T-helper 2 cell treated with Interferon-gamma antibody and Interleukin-4, amounts not matched to agents 5 μg/mL and 100 μg/mL, for 36 hours (primary cell): ENCODE measurements at regions not wholly inside any gene's neighbourhood (a gene's known extent, or its start where the extent isn't known, plus 50 kb on each side); places are given as distances from the start of the nearest gene placed in this dataset.
"Not testable (repeated sequence)": the region's sequence is repeated elsewhere in the genome, so short reads cannot be mapped to it uniquely, and the experiment has no call there.

ENCODE experiments used
- DNase-seq: peaks from one replicate; pipeline ENCODE4 v3.0.0; 2021; ENCODE audit warnings: low spot score
- H3K27ac Mint-ChIP-seq: one replicate; pipeline ENCODE4 v1.8.0; 2021; ENCODE audit warnings: mild to moderate bottlenecking, mixed read lengths
- H3K27me3 Mint-ChIP-seq: one replicate; pipeline ENCODE4 v1.8.0; 2021; ENCODE audit warnings: low read depth, mixed read lengths
- H3K36me3 Mint-ChIP-seq: one replicate; pipeline ENCODE4 v1.8.0; 2021; ENCODE audit warnings: low read depth, mixed read lengths
- H3K4me1 Mint-ChIP-seq: one replicate; pipeline ENCODE4 v1.8.0; 2021; ENCODE audit warnings: low read depth, mixed read lengths
- H3K4me3 Mint-ChIP-seq: one replicate; pipeline ENCODE4 v1.8.0; 2022; ENCODE audit warnings: mild to moderate bottlenecking, moderate library complexity, mixed read lengths
- H3K9me3 Mint-ChIP-seq: one replicate; pipeline ENCODE4 v1.8.0; 2021; ENCODE audit warnings: mixed read lengths

DNA sequence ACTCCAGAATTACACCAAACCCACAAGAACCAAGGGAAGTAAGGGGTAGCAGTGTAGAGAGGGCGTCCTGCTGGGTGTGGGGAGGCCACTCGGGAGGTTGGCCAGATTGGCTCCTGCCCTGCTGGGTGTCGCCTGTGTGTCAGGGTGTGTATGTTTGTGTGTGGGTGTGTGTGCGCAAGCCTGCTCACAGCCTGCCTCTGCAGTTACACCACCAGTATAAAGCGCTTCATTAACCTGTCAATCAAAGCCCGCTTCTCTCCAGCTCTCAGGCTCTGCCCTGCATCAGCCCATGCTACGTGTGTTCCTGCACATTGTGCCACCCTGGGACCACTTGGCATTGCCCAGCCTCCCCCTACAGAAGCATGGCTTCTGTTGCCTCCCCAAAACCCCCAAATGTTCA, 83.3 kb upstream of the PAX2 start:
- H3K27ac Mint-ChIP-seq = no peak overlapping the region
- H3K9me3 Mint-ChIP-seq = no peaks in the 10 kb centered on the region
- H3K4me3 Mint-ChIP-seq = no peak overlapping the region
- H3K4me1 Mint-ChIP-seq = peaks cover 3% of the 10 kb centered on the region
- peaks cover 59% of the 10 kb centered on the region for H3K27me3 Mint-ChIP-seq
- no peaks in the 10 kb centered on the region for H3K36me3 Mint-ChIP-seq
- no peak for DNase-seq

DNA sequence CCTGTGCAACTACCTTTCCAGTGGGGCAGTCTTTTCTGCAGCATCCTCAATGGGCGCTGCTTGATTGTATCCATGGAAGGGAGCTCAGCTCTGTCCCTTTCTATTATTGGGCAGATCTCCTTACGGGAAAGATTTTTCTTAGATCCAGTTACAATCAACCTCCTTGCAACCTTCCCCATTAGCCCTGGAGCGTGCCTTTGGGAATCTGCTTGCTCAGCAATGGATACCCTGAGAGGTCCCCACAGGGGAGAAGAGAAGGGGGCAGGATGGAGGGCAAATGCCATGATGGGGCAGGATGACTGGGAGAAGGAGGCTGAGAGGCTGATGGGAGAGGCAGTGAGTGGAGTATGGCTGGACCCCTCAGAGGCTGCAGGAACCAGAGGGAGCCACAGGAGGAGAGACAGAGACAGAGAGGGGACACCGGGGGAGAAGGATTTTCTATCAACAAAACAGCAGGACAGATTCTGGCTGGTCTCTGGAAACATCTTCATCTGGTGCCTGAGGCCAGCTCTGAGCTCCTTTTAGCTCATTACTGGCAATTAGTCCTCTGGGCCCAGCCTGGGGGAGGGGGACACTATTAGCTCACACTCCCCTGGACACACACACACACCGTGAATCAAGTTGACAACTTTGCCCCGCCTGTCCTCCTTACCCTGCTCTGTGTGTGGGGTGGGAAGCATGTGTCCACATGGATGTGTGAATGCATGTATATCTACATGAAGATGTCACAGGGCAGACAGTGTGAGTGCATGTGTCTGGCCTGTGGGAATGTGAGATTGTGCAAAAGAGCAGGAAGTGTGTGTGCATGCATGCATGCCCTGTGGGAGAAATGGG, 80.8 kb upstream of the PAX2 start:
- Mint-ChIP-seq H3K9me3 (no peaks in the 10 kb centered on the region), H3K27me3 (peaks cover 55% of the 10 kb centered on the region)

DNA sequence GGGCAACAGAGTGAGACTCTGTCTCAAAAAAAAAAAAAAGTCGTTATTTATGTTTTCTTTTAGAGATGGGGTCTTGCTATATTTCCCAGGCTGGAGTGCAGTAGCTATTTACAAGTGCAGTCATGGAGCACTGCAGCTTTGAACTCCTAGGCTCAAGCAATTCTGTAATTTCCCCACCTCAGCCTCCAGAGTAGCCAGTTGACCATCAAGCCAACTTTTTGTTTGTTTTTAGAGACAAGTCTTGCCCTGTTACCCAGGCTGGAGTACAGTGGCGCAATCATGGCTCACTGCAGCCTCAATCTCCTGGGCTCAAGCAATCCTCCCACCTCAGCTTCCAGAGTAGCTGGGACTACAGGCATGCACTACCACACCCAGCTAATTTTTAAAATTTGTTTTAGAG, 78.7 kb upstream of the PAX2 start:
- not testable (repeated sequence) for H3K27ac Mint-ChIP-seq, DNase-seq, H3K4me3 Mint-ChIP-seq, H3K36me3 Mint-ChIP-seq, H3K9me3 Mint-ChIP-seq, H3K4me1 Mint-ChIP-seq
- peaks cover 55% of the 10 kb centered on the region for H3K27me3 Mint-ChIP-seq

More for the DNA sequence above, 80.8 kb upstream of the PAX2 start:
- no peak for DNase-seq
- Mint-ChIP-seq H3K27ac (no peak overlapping the region), H3K4me3 (no peak overlapping the region), H3K36me3 (no peaks in the 10 kb centered on the region), H3K4me1 (no peaks in the 10 kb centered on the region)

DNA sequence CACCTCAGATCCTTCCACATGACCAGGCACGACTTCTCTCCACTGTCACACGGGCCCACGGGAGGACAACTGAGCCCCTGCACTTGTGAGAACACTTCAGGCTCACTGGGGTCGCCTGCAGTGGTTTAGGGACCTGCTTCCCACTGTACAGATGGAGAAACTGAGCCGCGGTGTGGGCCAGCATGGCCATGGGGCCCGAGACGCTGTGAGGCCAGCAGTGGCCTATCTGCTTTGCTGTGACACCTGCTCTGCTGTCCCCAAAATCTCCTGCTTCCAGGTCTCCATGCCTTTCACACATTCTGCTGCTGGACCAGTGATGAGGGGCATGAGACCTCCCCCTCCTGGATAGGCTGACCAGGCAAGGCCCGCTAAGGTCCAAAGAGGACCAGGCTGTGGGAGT, 75.8 kb upstream of the PAX2 start:
- Mint-ChIP-seq H3K4me1 (peaks cover 11% of the 10 kb centered on the region), H3K4me3 (no peak overlapping the region), H3K27me3 (peaks cover 54% of the 10 kb centered on the region), H3K36me3 (no peaks in the 10 kb centered on the region), H3K9me3 (no peaks in the 10 kb centered on the region), H3K27ac (no peak overlapping the region)
- DNase-seq = no peak

DNA sequence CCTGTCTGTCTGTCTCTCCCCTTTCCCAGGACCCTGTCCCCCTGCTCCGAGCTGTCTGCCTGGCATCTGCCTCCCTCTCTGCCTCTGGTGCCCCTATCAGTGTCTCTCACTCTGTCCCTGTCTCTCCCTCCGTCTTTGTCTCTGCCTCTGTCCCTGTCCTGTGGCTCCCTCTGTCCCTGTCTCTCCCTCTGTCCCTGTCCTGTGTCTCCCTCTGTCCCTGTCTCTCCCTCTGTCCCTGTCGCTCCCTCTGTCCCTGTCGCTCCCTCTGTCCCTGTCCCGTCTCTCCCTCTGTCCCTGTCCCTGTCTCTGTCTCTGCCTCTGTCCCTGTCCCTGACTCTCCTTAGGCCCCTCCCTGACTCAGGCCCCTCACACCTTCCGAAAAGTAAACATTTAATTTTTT, 75.0 kb upstream of the PAX2 start:
- Mint-ChIP-seq H3K27me3 (peaks cover 49% of the 10 kb centered on the region), H3K4me1 (peaks cover 11% of the 10 kb centered on the region), H3K4me3 (peak overlapping the region; percentile 39), H3K9me3 (no peaks in the 10 kb centered on the region), H3K27ac (no peak overlapping the region), H3K36me3 (no peaks in the 10 kb centered on the region)
- DNase-seq = no peak

DNA sequence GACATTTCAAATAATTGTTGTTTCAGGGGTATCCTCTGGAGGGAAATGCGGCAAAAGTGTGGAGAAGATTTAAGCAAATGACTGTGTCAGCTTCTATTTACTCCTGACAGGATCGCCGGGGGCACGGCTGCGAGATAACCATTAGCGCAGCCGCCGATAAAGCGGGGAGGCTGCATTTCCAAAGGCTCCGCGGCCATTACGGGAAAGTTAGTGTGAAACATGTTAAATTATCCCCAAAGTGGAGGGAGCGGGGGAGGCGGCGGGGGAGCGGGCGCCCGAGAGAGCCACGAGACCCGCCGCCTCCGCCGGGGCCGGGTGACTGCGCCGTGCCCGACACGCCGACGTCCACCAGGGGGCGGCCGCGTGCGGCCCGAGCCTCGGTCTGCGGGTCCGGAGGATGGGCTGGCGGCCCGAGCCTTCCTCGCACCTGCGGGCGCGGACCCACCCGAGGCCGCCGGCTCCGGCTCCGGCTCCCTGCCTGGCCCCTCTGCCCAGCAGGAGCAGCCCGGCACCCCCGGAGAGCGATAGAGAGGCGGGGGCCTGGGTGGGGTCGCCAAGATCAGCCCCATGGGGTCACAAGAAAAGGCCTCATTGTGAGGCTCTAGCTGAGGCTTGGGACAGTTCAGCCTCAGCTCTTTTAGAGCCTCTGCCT, 74.4 kb upstream of the PAX2 start:
- Mint-ChIP-seq H3K9me3 (no peaks in the 10 kb centered on the region), H3K4me3 (peak overlapping the region; percentile 26), H3K27me3 (peaks cover 53% of the 10 kb centered on the region), H3K4me1 (peaks cover 11% of the 10 kb centered on the region), H3K27ac (no peak overlapping the region), H3K36me3 (no peaks in the 10 kb centered on the region)
- peak; percentile 58 for DNase-seq

DNA sequence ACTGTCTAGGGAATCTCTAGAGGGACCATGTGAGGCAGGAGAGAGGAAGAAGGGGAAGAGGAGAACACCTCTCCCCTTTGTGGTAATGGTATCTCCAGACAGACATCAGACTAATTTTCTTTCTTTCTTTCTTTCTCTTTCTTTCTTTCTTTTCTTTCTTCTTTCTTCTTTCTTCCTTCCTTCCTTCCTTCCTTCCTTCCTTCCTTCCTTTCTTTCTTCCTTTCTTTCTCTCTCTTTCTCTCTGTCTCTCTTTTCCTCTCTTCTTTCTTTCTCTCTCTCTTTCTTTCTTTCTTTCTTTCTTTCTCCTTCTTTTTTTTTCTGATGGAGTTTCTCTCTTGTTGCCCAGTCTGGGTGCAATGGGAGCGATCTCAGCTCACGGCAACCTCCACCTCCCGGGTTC, 73.2 kb upstream of the PAX2 start:
- Mint-ChIP-seq H3K9me3 (no peaks in the 10 kb centered on the region), H3K27me3 (peaks cover 54% of the 10 kb centered on the region), H3K27ac (no peak overlapping the region), H3K4me1 (peaks cover 11% of the 10 kb centered on the region), H3K36me3 (no peaks in the 10 kb centered on the region), H3K4me3 (no peak overlapping the region)
- no peak for DNase-seq

DNA sequence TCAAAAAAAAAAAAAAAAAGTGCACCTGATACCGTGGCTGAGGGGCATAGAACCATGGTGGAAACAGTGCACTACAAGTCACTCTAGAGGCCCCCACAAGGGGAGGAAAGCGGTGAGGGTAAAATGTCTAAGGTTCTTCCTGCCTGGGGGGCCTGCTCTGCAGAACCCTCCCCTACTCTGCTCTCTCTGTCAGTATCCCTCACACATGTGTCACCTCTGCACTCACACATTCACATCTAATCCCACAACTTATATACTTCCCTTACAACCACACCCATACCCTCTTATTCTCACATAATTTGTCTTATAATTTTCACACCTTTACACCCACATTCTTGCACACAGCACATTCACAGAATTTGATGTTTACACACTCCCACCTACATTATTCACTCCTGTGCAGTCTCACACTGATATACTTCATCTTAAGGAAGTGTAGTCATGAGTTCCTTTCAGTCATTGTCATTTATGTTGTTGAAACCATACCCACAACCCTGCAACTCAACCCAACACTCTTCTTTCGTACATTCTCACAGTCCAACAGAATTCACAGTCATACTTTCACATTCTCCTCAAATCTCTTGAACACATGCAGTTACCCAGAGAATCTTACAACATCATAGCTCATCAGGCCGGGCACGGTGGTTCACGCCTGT, 68.0 kb upstream of the PAX2 start:
- H3K4me1 Mint-ChIP-seq = no peaks in the 10 kb centered on the region
- H3K27ac Mint-ChIP-seq = no peak overlapping the region
- peaks cover 48% of the 10 kb centered on the region for H3K27me3 Mint-ChIP-seq
- no peaks in the 10 kb centered on the region for H3K9me3 Mint-ChIP-seq
- no peaks in the 10 kb centered on the region for H3K36me3 Mint-ChIP-seq
- H3K4me3 Mint-ChIP-seq = no peak overlapping the region
- DNase-seq = no peak

DNA sequence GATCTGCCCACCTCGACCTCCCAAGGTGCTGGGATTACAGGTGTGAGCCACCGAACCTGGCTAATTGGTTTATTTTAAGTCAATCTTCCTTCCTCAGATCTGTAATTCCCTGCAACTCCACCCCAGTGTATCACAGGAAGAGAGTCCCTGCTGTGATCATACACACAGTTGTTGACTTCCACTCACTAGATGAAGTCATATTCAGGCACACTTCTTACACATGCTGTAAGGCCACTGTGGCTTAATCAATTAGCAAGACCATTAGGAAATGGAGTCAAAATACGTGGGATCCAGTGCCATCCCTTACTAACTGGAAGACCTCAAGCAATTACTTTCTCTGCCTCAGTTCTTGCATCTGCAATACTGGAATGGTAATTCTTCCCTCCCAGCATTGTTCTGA, 66.1 kb upstream of the PAX2 start:
- no peak for DNase-seq

DNA sequence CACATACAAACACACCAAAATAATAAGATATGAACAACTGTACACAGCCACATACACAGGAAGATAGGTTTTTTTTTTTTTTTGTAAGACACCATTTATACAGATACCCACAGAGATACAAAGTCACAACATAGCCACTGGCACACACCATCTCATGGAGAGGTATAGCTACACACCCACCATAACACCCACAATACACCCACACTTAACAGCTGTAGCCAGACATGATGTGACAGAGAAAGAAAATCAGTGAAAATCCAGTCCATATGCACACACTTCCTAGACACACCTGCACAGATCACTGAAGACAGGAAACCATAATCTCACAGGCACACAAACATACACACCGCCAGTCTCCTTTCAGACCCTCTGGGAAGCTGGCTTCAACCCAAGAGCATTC, 62.4 kb upstream of the PAX2 start:
- no peaks in the 10 kb centered on the region for H3K36me3 Mint-ChIP-seq
- no peaks in the 10 kb centered on the region for H3K4me1 Mint-ChIP-seq
- no peaks in the 10 kb centered on the region for H3K9me3 Mint-ChIP-seq
- H3K27me3 Mint-ChIP-seq = peaks cover 80% of the 10 kb centered on the region
- no peak for DNase-seq
- H3K27ac Mint-ChIP-seq = no peak overlapping the region
- H3K4me3 Mint-ChIP-seq = no peak overlapping the region

More for the DNA sequence above, 66.1 kb upstream of the PAX2 start:
- Mint-ChIP-seq H3K4me3 (no peak overlapping the region), H3K27ac (no peak overlapping the region), H3K27me3 (peaks cover 56% of the 10 kb centered on the region), H3K4me1 (no peaks in the 10 kb centered on the region), H3K9me3 (no peaks in the 10 kb centered on the region), H3K36me3 (no peaks in the 10 kb centered on the region)

DNA sequence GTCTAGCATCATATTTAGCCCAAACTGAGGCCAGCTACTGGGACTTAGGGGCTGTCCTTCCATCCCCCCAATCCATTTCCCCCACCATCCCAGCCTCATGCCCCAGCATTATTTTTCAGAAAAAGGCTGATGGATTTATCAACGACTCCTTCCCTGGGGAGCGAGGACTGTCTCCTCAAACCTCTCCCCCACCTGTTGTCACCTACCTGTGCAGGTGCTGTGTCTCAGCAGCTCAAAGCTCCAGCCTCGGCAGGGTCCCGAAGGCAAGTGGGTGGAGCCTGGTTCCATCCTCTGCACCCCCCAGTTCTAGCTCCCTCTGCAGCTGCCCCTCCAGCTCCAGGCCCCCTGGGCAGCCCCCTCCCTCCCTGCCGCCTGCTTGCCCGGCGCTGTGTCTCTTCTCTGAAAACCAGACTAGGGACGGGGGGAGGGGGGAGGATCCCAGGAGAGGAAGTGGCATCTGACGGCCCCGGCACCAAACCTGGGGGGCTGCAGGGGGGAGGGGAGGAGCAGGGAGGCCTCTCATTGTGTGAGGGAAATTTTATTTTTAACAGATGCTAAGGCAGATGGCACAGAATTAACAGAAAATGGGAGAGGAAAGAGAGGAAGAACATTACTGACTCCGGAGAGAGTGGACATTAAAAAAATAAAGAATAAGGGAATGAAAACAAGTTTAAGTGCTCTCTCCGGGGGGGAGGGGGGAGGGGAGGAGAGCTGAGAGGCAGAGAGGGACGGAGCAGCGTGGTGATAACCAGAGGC, 61.7 kb upstream of the PAX2 start:
- Mint-ChIP-seq H3K27ac (no peak overlapping the region), H3K9me3 (no peaks in the 10 kb centered on the region), H3K4me3 (no peak overlapping the region), H3K4me1 (no peaks in the 10 kb centered on the region), H3K27me3 (peaks cover 82% of the 10 kb centered on the region), H3K36me3 (no peaks in the 10 kb centered on the region)
- no peak for DNase-seq

DNA sequence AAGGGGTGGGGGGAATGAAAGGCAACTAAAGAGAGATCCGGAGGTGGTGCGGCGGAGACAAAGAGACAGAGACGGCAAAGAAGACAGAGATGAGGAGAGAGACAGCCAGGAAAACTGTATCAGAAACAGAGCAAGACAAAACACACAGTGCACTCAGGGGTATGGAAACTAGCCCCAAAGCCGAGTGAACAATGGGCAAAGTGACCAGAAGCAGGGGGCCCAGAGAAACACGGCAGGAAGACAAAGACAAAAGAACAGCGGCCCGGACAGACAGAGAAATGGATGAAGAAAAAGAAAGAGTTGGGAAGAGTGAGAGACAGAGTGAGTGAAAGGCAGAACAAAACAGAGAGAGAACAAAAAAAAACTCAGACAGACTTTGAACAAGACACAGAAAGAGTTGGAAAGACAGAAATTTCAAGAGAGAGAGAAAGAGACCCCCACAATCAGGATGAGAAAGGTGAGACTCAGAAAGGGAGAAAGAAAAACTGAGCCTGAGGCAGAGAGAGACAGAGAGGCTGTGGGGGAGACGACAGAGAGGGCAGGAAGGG, 60.6 kb upstream of the PAX2 start:
- DNase-seq = no peak
- Mint-ChIP-seq H3K9me3 (no peaks in the 10 kb centered on the region), H3K4me1 (no peaks in the 10 kb centered on the region), H3K4me3 (no peak overlapping the region), H3K27me3 (peaks cover 83% of the 10 kb centered on the region), H3K27ac (no peak overlapping the region), H3K36me3 (no peaks in the 10 kb centered on the region)

DNA sequence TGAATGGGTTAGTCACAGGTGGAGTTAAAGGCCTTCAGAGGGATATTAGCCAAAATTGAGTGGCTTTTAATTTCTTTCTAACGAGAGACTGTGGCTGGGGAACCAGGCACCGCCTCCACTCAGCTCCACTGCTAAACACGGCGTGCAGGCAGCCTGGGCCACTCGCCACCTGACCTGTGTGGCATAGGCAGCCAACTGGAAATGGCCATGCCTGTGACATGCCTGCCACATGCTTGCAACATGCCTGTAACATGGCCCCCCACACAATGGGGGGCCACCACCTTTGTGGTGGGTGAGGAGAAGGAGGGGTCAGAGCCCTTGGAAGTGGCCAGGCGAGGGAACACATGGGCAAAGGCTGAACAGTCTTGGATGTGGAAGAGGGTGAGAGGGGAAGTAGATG, 60.1 kb upstream of the PAX2 start:
- Mint-ChIP-seq H3K4me3 (no peak overlapping the region), H3K36me3 (no peaks in the 10 kb centered on the region), H3K27ac (no peak overlapping the region), H3K27me3 (peaks cover 78% of the 10 kb centered on the region), H3K9me3 (no peaks in the 10 kb centered on the region), H3K4me1 (no peaks in the 10 kb centered on the region)
- DNase-seq = no peak
